AG08396 (cell line): ENCODE measurements at regions not wholly inside any gene's neighbourhood (a gene's known extent, or its start where the extent isn't known, plus 50 kb on each side); places are given as distances from the start of the nearest gene placed in this dataset.

Experiments used
- DNase-seq: peaks from one replicate; pipeline ENCODE4 v3.0.0; 2012; ENCODE audit warnings: low spot score, mixed read lengths

DNA sequence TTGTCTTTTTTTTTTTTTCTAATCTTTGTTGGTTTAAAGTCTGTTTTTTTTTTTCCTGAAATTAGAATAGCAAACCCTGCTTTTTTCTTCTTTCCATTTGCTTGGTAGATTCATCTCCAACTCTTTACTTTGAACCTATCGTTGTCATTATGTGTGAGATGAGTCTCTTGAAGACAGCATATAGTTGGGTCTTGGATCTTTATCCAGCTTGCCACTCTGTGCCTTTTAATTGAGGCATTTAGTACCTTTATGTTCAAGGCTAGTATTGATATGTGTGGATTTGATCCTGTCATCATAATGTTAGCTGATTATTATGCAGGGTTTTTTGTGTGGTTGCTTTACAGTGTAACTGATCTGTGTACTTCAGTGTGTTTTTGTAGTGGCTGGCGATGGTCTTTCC, 383.8 kb downstream of the MAN2A1 start:
- DNase-seq = no peak

DNA sequence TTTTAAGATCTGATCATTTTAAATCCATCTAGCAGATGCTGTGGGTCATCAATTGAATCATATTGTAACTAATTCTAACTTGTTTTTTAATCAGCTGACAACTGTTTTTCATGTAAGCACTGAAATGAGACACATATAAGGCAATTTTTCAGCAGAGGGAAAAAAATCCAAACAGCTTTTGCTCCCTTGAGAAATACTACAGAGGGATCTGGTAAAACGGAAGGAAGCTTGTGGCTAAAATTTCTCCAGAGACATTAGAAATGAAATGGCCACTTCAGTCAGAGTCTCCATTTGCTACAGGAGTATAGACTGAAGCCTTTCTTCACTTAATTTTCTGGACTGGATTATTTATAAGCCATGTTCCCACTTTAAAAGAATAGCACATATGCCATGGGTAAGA, 385.9 kb downstream of the MAN2A1 start:
- DNase-seq = no peak

DNA sequence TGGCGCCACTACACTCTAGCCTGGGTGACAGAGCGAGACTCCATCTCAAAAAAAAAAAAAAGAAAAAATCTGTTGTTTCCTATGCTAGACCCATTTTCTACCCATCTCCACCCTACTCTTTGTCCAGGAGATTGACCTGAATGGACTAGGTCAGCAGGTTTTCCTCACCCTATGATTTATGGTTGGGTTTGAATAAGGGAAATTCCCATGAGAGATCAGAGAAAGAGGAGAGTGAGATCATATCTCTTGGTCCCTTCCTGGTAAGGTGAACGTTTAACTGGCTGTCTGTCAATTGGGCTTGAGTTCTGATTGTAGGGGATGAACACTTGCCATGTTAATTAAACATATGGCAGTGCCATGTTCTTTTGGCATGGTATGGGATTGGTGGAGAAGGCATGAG, 387.4 kb downstream of the MAN2A1 start:
- no peak for DNase-seq

DNA sequence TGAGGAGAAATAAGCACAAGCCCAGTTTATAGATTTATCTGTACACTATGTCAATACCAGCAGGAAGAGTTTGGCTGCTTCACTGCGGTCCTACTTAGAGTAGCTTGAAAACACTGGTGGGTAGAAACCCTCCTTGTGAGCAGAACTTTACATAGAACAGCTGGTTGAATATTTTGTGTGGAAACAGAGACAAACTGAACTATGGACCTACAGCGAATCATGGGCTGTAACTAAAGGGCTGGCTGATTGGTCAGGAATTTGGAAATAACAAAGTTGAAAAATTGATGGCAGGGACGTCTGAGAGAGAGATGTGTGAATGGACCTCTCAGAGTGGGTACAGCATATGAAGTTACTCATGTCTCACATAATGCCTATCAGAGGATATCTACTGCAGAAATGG, 392.5 kb downstream of the MAN2A1 start:
- no peak for DNase-seq

DNA sequence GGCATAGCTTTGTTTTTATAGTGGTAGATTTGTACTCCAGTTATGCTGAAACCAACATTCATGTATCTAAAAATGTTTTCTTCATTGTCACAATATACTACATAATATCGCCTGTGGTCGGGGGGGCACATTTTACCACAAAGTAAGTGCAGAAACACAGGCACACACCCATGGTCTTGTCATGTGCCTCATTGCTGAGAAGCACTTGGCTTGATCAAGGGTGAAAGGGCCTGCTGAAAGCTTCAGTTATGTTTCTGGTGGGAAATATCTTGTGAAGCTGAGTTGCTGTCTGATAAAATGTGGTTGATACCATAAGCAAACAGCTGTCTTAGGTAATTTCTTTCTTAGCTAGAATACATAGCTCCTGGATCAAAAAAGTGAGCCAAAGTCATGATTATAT, 393.1 kb downstream of the MAN2A1 start:
- no peak for DNase-seq

DNA sequence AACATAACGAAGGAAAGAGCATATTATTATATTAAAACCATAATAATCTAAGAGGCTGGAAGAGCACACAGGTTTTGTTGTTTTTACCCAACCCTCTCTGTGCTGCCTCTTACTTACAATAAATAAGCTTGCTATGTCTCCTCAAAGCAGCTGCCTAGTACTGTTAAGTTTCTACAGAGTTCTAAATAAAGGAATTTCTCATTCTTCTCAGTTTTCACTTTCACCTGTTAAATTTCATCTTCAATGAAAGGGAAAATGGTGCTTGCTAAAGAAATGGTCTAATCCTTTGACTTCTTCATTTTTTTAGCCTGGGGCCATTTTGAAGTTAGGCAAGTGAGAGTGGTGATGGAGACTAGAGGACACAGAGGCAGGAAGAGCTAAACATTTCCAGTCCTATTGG, 396.1 kb downstream of the MAN2A1 start:
- DNase-seq = no peak

DNA sequence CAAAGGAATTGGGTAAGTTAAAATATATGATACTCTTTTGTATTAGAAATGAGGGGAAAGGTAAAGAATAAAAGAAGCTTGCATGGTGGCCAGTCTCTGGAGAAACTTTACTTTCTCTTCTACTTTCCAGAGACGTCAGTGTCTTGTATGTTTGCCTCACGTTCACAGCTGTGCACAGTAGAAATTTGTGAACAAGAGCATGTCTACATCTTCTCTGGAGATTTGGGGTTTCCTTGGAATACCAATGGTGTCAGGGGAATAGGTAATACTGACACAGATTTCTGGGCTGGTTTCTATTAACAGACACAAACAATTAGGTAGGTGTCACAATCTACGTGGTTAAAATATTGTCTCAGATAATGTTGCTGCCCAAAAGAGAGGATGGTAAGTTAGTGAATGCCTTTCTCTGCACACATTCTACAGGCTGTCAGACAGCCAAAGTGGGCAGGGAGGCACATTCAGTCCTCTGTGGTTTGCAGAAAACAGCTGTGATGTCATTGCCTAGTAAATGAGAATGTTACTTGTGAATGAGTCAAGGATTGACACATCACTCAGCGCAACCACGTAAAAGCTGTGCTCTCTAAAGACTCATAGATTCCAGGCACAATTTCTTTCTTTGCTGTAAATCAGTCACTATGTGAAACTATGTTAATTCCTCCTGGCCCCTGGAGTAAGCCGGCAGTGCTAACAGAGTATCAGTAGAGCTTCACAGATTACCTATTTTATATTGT, 397.1 kb downstream of the MAN2A1 start:
- peak; percentile 19 for DNase-seq

DNA sequence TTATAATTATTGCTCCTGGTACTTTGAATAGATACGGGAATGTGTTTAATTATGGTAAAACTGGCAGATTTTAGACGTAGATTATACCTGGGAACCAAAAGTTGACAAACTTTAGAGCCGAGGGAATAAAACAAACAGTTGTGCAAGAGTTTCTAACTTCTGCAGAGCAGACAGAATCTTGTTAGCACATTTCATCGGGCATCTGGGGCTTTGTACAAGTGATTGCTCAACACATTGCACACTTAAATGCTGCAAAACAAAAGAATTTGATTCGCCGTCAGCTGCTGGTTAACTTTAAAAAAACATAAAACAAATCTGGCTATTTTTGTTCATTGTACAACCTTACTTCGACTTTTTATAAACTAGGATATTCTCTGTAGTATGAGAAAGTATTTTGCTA, 398.1 kb downstream of the MAN2A1 start:
- DNase-seq = no peak

DNA sequence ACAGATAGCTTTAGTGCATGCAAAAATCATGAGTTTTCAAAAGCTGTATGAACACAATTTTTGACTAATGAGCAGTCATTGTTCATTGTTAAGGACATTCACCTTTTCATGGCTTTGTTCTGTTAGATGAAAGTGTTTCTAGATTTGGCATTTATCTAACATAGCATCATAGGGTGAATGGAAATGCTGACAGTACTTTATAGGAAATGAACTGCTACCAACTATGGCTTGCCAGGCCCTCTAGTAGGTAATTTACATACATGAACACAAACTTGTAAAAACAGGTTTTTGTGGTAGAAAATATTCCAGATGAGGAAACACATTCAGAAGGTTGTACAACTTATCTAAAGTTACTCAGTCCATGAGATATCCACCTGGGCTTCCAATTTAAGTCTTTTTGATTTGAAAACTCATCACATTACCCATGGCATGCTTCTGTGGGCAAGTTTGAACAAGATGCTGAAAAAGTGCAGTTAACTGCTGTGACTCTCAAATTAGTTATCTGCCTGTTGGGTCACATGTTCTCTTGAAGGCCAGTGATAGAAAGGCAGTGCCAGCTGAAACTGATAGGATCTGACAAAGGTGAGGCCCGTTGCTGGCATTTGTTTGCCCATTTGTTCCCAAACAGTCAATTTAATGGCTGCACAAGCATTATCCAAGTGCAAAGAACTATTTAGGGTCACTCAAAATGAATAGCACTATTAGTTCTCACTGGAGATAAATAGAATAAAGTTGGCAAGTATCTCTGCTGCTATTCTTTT, 399.1 kb downstream of the MAN2A1 start:
- no peak for DNase-seq

DNA sequence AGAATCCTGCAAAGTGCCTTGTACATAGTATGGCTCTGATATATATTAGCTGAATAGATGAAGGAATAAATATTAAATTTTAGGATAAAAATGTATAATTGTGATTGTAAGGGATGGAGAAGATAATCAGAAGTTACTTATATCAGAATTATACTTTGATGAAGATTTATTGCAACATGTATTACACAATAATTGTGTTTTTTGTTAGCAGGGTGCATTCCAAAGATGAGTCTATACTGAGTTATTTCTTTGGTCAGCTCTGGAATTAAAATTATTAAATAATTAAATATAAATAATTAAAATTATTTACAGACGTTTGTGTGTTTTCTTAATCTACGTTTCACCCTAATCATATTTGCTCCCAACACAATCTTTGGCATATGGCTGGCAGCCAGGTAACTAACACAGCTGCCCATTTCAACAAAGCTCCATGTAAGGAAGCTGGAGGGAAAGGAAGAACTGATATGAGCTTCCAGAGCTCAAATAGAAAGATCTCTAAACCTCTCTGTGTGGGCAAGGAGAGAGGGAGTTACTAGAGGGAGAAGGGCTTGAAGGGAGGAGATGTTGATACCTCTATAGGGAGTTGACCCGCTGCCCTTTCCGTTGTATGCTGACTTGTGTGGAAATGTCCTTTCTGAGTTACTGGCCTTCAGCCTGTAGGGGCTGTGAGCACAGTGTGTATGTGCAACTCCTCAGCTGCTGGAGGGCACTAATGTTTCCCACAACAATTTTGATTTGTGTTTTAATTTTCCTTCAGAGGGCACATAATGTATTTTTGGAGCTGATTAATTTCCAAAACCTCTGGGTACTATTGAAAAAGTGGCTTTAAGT, 403.4 kb downstream of the MAN2A1 start:
- no peak for DNase-seq

DNA sequence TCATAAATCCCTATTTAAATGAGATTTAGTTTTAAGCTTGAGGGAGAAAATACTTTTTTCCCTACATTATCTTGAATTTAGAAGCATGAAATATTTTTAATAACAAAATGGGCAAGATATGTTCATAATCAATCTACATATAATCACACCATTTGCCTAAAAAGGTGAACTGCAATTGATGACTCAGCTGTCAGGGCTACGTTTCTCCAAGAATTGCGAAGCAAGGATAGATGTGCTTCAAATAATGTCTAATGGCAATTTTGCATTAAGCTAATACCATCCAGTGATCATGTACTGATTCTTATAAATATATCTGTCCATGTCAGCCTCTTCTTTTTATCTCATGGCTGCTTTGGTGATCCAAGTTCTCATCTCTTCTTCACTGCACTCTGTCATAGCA, 404.4 kb downstream of the MAN2A1 start:
- no peak for DNase-seq

DNA sequence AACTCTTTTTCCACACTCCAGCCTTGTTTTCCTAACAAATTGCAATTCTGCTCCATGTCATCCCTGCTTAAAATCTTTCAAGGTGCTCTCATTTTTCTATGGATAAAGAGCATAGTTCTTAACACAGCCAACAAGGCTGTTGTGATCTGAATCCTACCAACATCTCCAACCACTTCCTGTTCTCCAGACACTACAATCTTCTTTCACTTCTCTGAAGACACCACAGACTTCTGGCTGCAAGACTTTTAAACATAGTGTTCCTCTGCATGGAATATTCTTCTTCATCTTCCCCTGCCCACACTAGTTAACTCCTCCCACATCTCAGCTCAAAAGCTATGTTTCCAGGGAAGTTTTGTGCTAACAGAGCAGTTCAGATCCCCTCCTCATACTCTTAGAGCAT, 404.8 kb downstream of the MAN2A1 start:
- DNase-seq = no peak

DNA sequence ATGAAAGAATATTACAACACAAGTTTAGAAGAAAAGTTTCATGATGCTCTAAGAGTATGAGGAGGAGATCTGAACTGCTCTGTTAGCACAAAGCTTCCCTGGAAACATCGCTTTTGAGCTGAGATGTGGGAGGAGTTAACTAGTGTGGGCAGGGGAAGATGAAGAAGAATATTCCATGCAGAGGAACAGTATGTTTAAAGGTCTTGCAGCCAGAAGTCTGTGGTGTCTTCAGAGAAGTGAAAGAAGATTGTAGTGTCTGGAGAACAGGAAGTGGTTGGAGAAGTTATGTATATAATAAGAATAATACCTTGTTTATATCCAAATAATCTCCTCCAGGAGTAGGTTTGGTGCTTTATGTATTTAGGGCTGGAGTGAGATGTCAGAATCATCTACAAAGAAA, 406.7 kb downstream of the MAN2A1 start:
- DNase-seq = no peak

DNA sequence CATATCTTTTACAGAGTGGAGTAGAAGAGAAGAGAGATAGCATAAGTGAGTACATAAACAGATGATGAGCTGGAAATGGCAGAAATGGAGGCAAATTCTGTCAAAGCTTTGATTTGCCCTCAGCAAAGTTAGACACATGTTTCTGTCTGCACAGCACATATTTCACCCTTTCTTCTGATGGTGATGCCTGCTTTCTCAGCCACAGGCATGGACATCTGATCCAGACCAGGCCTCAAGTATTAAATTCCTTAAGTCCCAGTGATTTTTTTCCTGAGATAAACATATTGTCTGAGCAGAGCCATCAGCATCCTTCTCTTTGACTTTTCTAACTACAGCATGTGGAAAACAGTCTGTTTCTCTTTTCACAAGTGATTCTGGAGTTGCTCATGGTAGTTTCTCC, 409.8 kb downstream of the MAN2A1 start:
- DNase-seq = no peak

DNA sequence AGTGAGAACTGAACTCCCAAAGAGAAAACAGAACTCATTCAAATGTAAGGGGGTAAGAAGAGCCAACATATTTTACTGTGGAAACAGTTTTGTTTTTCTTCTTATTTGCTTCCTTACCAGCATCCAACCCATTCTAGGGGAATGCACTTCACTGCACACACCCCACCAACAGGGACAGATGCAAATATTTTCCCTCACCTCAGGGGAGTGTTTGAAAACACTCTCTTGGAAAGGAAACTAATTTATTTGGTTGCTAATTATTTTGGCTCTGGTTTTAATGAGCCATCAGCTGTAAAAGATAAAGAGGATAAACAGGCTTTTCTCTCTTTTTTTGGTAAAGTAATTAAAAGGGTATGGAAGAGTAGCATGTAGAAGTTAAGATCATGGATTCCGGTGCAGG, 413.4 kb downstream of the MAN2A1 start:
- DNase-seq = no peak

DNA sequence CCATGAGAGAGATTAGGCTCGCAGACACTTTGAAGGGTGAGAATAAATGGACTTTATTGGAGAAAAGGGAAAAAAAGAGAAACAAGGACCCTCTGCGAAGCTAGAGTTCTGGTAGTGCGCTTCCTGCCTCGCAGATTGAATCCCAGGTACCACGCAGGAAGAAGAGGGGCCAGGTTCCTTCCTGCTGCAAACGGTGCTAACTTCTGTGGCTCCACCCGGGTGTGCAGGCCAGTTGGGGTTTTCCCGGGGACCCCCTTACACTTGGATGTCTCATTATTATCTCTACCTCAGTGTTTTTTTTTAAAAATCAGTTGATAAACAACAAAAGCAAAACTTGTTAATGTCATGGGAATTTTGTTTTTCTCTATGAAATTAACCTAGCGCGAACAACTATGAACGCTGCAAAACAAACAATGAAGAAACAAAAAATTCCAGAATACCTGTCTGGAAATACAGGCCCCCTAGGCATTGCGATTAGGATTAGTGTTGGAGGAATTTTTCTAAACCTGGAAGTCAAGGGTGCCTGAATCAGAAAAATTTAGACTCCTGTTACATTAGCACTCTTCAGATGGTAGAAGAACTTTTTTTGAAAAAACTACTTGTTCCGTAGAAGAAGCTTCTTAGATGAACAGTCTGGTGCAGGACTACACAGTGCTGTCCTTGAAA, 414.5 kb downstream of the MAN2A1 start:
- DNase-seq = no peak

DNA sequence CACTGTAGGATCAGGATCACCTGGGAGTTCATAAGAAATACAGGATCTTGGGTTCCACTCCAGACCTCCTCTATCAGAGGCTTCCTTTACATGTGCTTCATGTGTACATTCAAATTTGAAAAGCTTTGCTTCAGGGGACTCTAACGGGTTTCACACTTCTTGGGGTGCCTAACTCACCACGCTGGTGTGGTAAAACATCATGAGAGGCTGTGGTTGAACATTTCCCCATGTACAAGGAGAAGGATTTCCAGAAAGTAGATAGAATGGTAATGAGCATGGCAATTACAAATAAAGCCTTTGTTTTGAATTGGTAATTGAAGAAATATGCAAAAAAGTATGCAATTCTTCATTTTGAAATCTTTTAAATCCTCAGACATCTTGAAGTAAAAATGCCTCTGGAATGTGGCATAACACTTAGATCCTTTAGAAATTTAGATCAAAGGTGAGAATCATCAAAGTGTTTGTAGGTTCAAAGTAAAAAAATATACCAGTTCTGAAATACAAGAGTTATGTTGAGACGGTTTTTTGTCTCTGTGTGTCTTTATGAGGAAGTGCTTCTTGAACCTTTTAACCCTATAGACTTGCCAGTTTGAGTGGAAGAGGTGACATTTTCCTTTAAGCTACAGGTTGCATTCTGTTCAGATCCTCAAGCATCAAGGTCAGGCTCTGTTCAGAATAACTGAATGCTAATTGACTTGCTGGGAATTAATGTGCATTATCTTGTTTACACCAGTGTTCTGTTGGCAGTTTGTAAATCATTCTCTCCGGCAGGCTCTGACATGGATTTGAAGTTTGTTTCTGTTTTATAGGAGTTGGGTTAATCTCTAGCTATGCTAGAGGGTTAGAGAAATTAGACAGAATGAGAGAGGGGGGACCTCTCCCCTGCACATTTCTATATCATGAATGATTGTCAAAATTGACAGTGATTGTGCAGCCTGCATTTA, 415.3 kb downstream of the MAN2A1 start:
- no peak for DNase-seq

DNA sequence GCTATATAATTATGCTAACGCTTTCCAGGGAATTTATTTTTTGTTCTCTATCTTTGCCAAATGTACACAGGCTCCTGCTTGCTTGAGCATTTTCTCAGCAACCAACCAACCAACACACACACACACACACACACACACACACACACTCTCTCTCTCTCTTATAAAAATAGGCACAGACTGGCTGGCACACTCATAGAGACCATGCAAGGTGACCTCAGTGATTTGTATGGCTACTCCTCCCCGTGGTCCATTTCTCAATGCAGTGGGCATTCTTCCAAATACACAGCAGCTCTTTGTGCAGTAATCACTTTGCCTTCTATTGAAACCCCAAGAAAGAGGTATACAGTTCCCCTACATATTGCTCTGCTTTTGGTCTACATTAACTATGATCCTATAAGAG, 416.0 kb downstream of the MAN2A1 start:
- no peak for DNase-seq

DNA sequence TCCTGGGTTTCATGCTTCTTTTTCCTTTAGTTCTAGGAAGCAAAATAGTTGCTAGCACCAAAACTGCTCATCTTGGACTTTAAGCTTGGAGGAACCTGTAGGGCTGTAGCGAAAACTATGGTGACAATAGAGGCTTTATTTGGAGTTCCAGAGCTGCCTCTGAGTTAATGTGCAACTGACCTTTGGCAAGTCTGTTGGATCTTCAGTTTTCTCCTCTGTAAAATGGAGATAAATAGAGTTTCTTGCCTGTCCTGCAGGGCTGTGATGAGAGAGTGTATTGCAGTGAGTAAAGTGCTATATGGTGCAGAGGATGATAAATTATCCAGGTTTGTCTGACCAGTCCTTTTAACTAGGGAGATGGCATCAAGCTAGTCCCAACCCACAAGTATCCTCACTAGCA, 417.0 kb downstream of the MAN2A1 start:
- no peak for DNase-seq

DNA sequence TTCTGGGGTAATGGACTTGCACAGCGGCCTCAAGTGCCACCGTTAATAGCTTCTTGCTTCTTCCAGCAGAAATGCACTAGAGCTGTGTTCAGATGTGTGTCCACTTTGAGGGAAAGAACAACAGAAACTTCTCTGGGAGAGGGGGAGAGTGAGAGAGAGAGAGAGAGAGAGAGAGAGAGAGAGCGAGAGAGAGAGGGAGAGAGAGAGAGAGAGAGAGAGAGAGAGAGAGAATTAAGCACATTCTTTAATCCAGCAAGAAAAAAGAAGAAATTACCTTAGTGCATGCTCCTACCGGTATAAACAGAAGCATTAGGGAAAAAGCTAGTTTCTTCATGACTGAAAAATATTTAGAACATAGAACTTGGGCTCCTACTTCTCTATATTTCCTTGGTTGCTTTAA, 418.8 kb downstream of the MAN2A1 start:
- DNase-seq = no peak

DNA sequence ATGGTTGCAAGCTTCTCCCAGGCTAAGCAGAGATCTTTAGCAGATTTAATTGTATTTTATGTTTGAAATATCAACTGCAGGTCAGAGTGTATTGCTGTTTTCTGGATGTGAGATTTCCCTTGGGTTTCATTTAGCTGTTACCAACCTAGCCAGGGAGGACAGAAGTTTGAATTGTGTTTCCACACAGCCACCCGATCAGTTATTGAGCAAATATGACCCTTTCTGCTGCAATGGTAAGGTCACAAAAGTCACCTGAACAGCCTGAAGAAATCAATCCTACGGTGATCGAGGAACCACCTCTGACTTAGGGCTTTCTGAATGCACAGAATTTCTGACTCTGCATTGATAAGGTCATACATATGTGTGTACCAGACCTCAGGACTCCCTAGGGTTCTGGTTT, 419.9 kb downstream of the MAN2A1 start:
- no peak for DNase-seq
